BLaER1 (cell line): ENCODE measurements at regions not wholly inside any gene's neighbourhood (a gene's known extent, or its start where the extent isn't known, plus 50 kb on each side); places are given as distances from the start of the nearest gene placed in this dataset.

Experiments used
- H3K27ac ChIP-seq: shearing (Covaris generic); formaldehyde crosslinking; 2 replicates; pipeline ENCODE4 v1.8.1; 2022
- H3K27me3 ChIP-seq: shearing (Covaris generic); formaldehyde crosslinking; 2 replicates; pipeline ENCODE4 v1.8.1; 2022
- H3K36me3 ChIP-seq: shearing (Covaris generic); formaldehyde crosslinking; 2 replicates; pipeline ENCODE4 v1.8.1; 2022
- H3K4me1 ChIP-seq: shearing (Covaris generic); formaldehyde crosslinking; 2 replicates; pipeline ENCODE4 v1.8.1; 2022
- H3K4me2 ChIP-seq: shearing (Covaris generic); formaldehyde crosslinking; 2 replicates; pipeline ENCODE4 v1.8.1; 2022
- H3K4me3 ChIP-seq: shearing (Covaris generic); formaldehyde crosslinking; 2 replicates; pipeline ENCODE4 v1.8.1; 2022
- H3K9ac ChIP-seq: shearing (Covaris generic); formaldehyde crosslinking; 2 replicates; pipeline ENCODE4 v1.8.1; 2022
- H3K9me3 ChIP-seq: shearing (Covaris generic); formaldehyde crosslinking; 2 replicates; pipeline ENCODE4 v1.8.1; 2022
- H4K20me1 ChIP-seq: shearing (Covaris generic); formaldehyde crosslinking; 2 replicates; pipeline ENCODE4 v1.8.1; 2022
- Cebpa-rat ChIP-seq: shearing (Covaris generic); IDR thresholded peaks from 2 replicates; pipeline ENCODE4 v1.8.1; 2022

DNA sequence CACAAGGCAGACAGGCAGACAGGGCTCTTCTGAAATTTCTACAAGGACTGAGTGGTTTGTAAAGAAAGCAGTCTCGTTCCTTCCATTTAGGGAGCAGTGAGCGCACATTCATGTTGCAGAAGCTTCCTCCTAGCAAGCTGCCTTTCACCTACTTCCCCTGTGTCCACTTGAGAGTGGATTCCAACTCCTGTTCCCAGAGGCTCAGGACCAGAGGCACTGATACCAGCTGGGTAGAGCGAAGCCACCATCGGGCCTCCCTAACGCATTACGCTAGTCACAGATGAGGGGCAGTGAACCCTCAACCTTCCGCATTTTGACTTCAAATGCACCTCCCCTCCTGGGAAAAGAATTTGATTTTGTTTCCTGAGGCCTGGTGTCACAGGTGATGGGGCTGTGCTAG lies 215.8 kb downstream of the SIPA1L2 start:
- H3K9ac ChIP-seq, result no peak overlapping the region
- H3K9me3 ChIP-seq, result peaks cover 7% of the 10 kb centered on the region
- no peak for TF ChIP-seq Cebpa-rat
- H3K27me3 ChIP-seq, result no peaks in the 10 kb centered on the region; the same call in 1 of the 2 replicates
- H4K20me1 ChIP-seq, result no peaks in the 10 kb centered on the region
- H3K4me1 ChIP-seq, result no peaks in the 10 kb centered on the region; the same call in 1 of the 2 replicates
- no peaks in the 10 kb centered on the region for H3K36me3 ChIP-seq
- H3K4me3 ChIP-seq, result no peak overlapping the region
- H3K4me2 ChIP-seq, result no peak overlapping the region
- no peak overlapping the region for H3K27ac ChIP-seq

DNA sequence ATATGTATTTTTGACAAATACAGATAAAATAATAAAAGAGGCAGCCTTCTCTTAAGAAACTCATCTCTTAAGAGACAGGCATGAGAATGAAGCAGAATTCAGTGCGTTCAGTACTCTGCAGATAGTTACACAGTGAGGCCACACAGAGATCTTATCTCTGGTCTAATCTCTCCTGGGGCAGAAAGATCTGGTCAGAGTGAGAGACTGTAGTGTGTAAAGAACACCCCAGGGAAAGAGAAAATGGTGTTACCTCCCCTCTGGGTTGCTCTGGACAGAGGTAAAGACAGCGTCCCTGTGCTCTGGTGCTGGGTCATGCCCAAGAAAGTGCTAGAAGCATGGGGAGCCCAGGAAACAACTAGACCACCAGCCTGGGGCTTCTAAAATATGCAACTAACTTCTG lies 216.3 kb downstream of the SIPA1L2 start:
- no peak overlapping the region for H3K4me3 ChIP-seq
- no peaks in the 10 kb centered on the region; the same call in 1 of the 2 replicates for H3K4me1 ChIP-seq
- H3K9ac ChIP-seq, result no peak overlapping the region
- H3K9me3 ChIP-seq, result peaks cover 7% of the 10 kb centered on the region
- H3K4me2 ChIP-seq, result no peak overlapping the region
- no peaks in the 10 kb centered on the region for H3K36me3 ChIP-seq
- H3K27ac ChIP-seq, result no peak overlapping the region
- H3K27me3 ChIP-seq, result no peaks in the 10 kb centered on the region; the same call in 1 of the 2 replicates
- no peaks in the 10 kb centered on the region for H4K20me1 ChIP-seq
- no peak for TF ChIP-seq Cebpa-rat

DNA sequence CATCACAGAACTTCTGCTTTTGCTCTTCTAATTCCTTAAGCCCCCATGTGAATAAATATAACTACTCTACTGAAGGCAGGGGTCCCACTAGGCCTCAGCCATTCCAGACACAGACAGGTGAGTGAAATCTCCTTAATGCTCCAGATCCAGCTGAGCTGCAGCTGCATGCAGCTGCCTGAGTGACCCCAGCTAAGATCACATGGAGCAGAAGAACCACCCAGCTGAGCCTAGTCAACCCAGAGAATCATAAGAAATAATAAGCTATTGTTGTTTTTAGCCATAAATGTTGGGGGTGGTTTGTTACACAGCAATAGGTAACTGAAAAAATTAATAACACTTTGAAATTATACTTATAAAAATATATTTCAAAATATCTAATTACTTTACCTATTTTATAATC lies 220.3 kb downstream of the SIPA1L2 start:
- no peak overlapping the region for H3K4me2 ChIP-seq
- no peaks in the 10 kb centered on the region for H3K36me3 ChIP-seq
- no peak for TF ChIP-seq Cebpa-rat
- no peaks in the 10 kb centered on the region for H4K20me1 ChIP-seq
- no peak overlapping the region for H3K27ac ChIP-seq
- no peaks in the 10 kb centered on the region; the same call in 1 of the 2 replicates for H3K4me1 ChIP-seq
- H3K9ac ChIP-seq, result no peak overlapping the region
- no peaks in the 10 kb centered on the region; the same call in 1 of the 2 replicates for H3K27me3 ChIP-seq
- H3K9me3 ChIP-seq, result peaks cover 7% of the 10 kb centered on the region
- no peak overlapping the region; the same call in 1 of the 2 replicates for H3K4me3 ChIP-seq

DNA sequence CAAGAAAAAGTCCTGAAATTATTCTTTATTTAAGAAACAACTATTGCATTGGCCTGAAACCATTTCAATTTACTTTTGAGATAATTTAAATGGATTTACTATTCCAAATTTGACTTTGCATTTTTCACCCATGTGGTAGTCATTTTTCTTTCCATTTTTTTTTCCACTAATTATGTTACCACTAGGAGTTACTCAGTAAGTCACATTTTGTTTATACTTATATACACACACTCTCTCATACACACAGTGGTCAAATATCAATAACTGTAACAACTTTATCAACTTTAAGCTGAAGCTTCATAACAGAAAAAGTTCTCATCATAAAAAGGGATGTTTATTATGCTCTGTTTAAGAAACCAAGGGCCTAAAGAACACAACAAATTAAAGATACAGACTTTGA lies 222.8 kb downstream of the SIPA1L2 start:
- Histone ChIP-seq H3K4me2 (no peak overlapping the region), H3K36me3 (no peaks in the 10 kb centered on the region), H3K4me1 (no peaks in the 10 kb centered on the region), H3K27me3 (no peaks in the 10 kb centered on the region), H3K4me3 (no peak overlapping the region), H3K9me3 (peaks cover 7% of the 10 kb centered on the region), H3K9ac (no peak overlapping the region), H4K20me1 (no peaks in the 10 kb centered on the region), H3K27ac (no peak overlapping the region)
- no peak for TF ChIP-seq Cebpa-rat

DNA sequence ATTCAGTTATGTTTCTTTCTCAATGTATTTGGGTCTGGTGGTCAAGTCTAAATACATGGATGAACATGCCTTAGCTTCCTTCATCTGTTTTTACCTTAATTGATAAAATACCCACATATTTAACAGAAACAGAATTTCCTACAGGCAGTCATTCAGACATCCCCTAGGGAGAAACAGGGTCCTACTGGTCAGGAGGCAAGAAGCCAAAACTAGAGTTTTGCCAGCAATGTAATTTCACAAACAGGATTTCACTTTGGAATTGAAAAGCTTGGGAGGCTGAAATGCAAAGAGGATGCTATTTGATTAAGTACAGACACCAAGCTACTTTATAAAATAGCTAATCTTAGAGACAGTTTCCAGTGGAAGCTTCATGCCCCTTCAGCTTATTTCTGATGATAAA lies 224.2 kb downstream of the SIPA1L2 start:
- H3K27ac ChIP-seq, result no peak overlapping the region
- no peaks in the 10 kb centered on the region for H4K20me1 ChIP-seq
- no peak overlapping the region for H3K4me3 ChIP-seq
- peaks cover 7% of the 10 kb centered on the region for H3K9me3 ChIP-seq
- no peaks in the 10 kb centered on the region for H3K36me3 ChIP-seq
- no peaks in the 10 kb centered on the region for H3K27me3 ChIP-seq
- no peak overlapping the region for H3K4me2 ChIP-seq
- no peak overlapping the region for H3K9ac ChIP-seq
- H3K4me1 ChIP-seq, result no peaks in the 10 kb centered on the region
- no peak for TF ChIP-seq Cebpa-rat

DNA sequence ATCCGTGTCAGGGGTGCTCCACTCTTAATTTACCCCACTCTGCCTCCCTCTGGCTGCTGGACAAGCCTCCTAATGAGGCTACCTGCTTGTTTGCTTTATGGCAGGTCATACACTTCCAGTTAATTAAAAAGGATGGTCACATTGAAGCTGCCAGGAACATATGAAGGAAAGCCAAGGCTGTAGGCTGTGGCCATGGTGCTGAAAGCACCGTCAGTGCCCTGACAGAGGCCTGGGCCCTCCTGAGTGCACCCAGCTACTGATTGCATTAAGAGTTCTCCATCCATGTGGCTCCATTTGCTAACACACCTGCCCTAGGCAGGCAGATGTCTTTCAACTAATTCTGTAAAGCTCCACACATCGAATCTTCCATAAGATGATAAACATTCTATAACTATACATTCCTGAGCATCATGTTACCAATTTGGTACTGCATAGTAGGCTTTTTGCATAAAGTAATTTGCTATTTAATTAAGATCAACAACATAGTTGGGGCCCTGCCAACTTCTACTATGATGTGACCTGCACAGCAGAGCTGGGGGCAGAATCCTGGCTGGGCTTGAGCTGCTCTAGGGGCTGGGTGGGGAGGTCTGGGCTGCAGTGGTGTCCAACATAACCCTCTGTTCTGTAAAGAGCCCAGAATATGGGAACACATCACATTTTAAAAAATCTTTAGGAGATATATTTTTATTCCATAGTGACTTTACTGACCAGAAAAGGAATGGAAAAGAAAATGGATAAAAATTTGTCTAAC lies 224.8 kb downstream of the SIPA1L2 start:
- Histone ChIP-seq H3K36me3 (no peaks in the 10 kb centered on the region), H3K27ac (no peak overlapping the region), H3K27me3 (no peaks in the 10 kb centered on the region), H4K20me1 (no peaks in the 10 kb centered on the region), H3K9ac (no peak overlapping the region), H3K4me3 (no peak overlapping the region), H3K9me3 (peaks cover 7% of the 10 kb centered on the region), H3K4me2 (no peak overlapping the region), H3K4me1 (no peaks in the 10 kb centered on the region)
- no peak for TF ChIP-seq Cebpa-rat

- Histone ChIP-seq H3K4me1 (no peaks in the 10 kb centered on the region), H3K27me3 (no peaks in the 10 kb centered on the region), H3K9me3 (peaks cover 1% of the 10 kb centered on the region), H3K9ac (no peak overlapping the region), H3K4me2 (no peak overlapping the region), H3K4me3 (no peak overlapping the region), H4K20me1 (no peaks in the 10 kb centered on the region), H3K36me3 (no peaks in the 10 kb centered on the region), H3K27ac (no peak overlapping the region)
- no peak for TF ChIP-seq Cebpa-rat
These were observed 225.7 kb downstream of the SIPA1L2 start for GRCh38 chr1:232404227-232404626.

- Histone ChIP-seq H3K27me3 (no peaks in the 10 kb centered on the region), H3K36me3 (no peaks in the 10 kb centered on the region), H3K27ac (no peak overlapping the region), H4K20me1 (no peaks in the 10 kb centered on the region), H3K4me2 (no peak overlapping the region), H3K4me1 (no peaks in the 10 kb centered on the region), H3K9ac (no peak overlapping the region), H3K9me3 (no peaks in the 10 kb centered on the region), H3K4me3 (no peak overlapping the region)
- no peak for TF ChIP-seq Cebpa-rat
These were observed 226.8 kb downstream of the SIPA1L2 start for GRCh38 chr1:232403017-232403714.

DNA sequence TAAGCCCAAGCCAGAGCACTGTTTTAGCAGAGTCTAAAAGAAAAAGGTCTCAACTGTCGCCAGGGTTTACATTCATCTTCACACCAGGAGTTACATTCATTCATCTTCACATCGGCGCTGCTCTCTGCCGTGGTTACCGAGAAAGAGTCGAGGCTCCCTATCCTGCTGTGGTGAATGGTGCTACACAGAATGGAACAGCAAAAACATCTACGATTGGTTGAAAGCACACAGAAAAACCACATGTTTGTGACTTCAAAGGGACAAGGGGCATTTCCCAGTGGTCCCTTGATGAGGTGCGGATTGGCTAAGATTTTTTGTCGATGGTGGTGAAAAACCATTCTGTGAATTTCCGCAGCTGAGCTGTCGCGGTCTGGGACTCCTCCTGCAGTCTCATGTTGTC lies 231.1 kb downstream of the SIPA1L2 start:
- no peaks in the 10 kb centered on the region for H3K36me3 ChIP-seq
- no peaks in the 10 kb centered on the region for H3K27me3 ChIP-seq
- H4K20me1 ChIP-seq, result no peaks in the 10 kb centered on the region
- H3K27ac ChIP-seq, result no peak overlapping the region
- H3K9me3 ChIP-seq, result no peaks in the 10 kb centered on the region
- no peak overlapping the region for H3K4me3 ChIP-seq
- H3K9ac ChIP-seq, result no peak overlapping the region
- no peaks in the 10 kb centered on the region for H3K4me1 ChIP-seq
- H3K4me2 ChIP-seq, result no peak overlapping the region
- TF ChIP-seq Cebpa-rat, result no peak

GRCh38 chr1:232393444-232394146 lies 236.3 kb downstream of the SIPA1L2 start:
- Histone ChIP-seq H4K20me1 (no peaks in the 10 kb centered on the region), H3K4me2 (no peak overlapping the region), H3K27me3 (no peaks in the 10 kb centered on the region), H3K4me3 (no peak overlapping the region), H3K27ac (no peak overlapping the region), H3K36me3 (no peaks in the 10 kb centered on the region), H3K9ac (no peak overlapping the region), H3K4me1 (peaks cover 5% of the 10 kb centered on the region), H3K9me3 (no peaks in the 10 kb centered on the region)
- TF ChIP-seq Cebpa-rat, result no peak
